Hepatocyte (in vitro differentiated cells): ENCODE measurements at regions not wholly inside any gene's neighbourhood (a gene's known extent, or its start where the extent isn't known, plus 50 kb on each side); places are given as distances from the start of the nearest gene placed in this dataset.

Experiments
- EZH2phosphoT487 ChIP-seq: fragments of 200-600 bp; sonication (generic); IDR thresholded peaks from one replicate; pipeline ENCODE4 v1.6.1; 2018; ENCODE audit warnings: antibody characterized with exemption, mild to moderate bottlenecking, low read depth, moderate library complexity; ENCODE audit not compliant: unreplicated experiment, severe bottlenecking
- TF ChIP-seq, protein P1 (sequence below): fragments of 200-600 bp; sonication (generic); IDR thresholded peaks from 2 replicates; pipeline ENCODE4 v1.5.1; 2016; ENCODE audit warnings: antibody characterized with exemption, mild to moderate bottlenecking; ENCODE audit not compliant: poor library complexity

DNA sequence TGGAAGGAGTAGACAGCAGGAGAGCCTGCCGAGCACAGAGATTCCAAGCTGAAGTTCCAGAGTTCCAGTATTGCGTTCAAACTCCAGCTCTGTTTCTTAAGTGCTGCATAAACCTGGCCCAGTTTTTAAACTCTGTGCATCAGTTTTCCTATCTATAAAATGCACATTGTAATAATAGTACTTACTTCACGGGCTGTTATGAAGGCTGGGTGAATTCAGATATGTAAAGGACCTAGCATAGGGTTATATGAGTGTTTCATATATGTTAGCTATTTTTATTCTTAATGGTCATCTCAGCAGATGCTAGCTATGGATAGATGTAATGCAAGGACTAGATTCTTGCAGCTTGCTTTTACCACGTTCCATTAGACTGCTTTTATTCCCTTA lies 293.1 kb upstream of the SEMA3C start:
- TF ChIP-seq, protein P1, sequence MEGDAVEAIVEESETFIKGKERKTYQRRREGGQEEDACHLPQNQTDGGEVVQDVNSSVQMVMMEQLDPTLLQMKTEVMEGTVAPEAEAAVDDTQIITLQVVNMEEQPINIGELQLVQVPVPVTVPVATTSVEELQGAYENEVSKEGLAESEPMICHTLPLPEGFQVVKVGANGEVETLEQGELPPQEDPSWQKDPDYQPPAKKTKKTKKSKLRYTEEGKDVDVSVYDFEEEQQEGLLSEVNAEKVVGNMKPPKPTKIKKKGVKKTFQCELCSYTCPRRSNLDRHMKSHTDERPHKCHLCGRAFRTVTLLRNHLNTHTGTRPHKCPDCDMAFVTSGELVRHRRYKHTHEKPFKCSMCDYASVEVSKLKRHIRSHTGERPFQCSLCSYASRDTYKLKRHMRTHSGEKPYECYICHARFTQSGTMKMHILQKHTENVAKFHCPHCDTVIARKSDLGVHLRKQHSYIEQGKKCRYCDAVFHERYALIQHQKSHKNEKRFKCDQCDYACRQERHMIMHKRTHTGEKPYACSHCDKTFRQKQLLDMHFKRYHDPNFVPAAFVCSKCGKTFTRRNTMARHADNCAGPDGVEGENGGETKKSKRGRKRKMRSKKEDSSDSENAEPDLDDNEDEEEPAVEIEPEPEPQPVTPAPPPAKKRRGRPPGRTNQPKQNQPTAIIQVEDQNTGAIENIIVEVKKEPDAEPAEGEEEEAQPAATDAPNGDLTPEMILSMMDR = no peak
- no peak for TF ChIP-seq EZH2phosphoT487
